ENCODE measurements at regions not wholly inside any gene's neighbourhood (a gene's known extent, or its start where the extent isn't known, plus 50 kb on each side); places are given as distances from the start of the nearest gene placed in this dataset.
"Not testable (repeated sequence)": the region's sequence is repeated elsewhere in the genome, so short reads cannot be mapped to it uniquely, and the experiment has no call there.

- no peak for DNase-seq (ENCODE audit: low spot score)
Observed at GRCh38 chr18:8499810-8500675, 109.2 kb upstream of the RAB12 start.

GRCh38 chr18:8501044-8501443 lies 108.2 kb upstream of the RAB12 start:
- no peak for DNase-seq (ENCODE audit: low spot score)

- no peak for DNase-seq (ENCODE audit: low spot score)
Observed at GRCh38 chr18:8503248-8503647, 106.0 kb upstream of the RAB12 start.

- DNase-seq (ENCODE audit: low spot score), result no peak
Observed at GRCh38 chr18:8504424-8504823, 104.8 kb upstream of the RAB12 start.

GRCh38 chr18:8504880-8505435 lies 104.3 kb upstream of the RAB12 start:
- no peak for DNase-seq (ENCODE audit: low spot score)

GRCh38 chr18:8506251-8507049 lies 102.8 kb upstream of the RAB12 start:
- no peak for DNase-seq (ENCODE audit: low spot score)

GRCh38 chr18:8507361-8507760 lies 101.9 kb upstream of the RAB12 start:
- peak; percentile 37 for DNase-seq (ENCODE audit: low spot score)

- no peak for DNase-seq (ENCODE audit: low spot score)
Observed at GRCh38 chr18:8507915-8508705, 101.1 kb upstream of the RAB12 start.

GRCh38 chr18:8513249-8513648 lies 96.0 kb upstream of the RAB12 start:
- DNase-seq (ENCODE audit: low spot score), result no peak

GRCh38 chr18:8514409-8514808 lies 94.8 kb upstream of the RAB12 start:
- DNase-seq (ENCODE audit: low spot score), result no peak

GRCh38 chr18:8515142-8515865 lies 93.9 kb upstream of the RAB12 start:
- no peak for DNase-seq (ENCODE audit: low spot score)

- DNase-seq (ENCODE audit: low spot score), result no peak
Observed at GRCh38 chr18:8516371-8517250, 92.6 kb upstream of the RAB12 start.

- no peak for DNase-seq (ENCODE audit: low spot score)
Observed at GRCh38 chr18:8517276-8517675, 92.0 kb upstream of the RAB12 start.

- no peak for DNase-seq (ENCODE audit: low spot score)
Observed at GRCh38 chr18:8519102-8519501, 90.1 kb upstream of the RAB12 start.

- DNase-seq (ENCODE audit: low spot score), result no peak
Observed at GRCh38 chr18:8520266-8520665, 89.0 kb upstream of the RAB12 start.

GRCh38 chr18:8522756-8523155 lies 86.5 kb upstream of the RAB12 start:
- DNase-seq (ENCODE audit: low spot score), result no peak

- peak; percentile 16 for DNase-seq (ENCODE audit: low spot score)
Observed at GRCh38 chr18:8525692-8526091, 83.5 kb upstream of the RAB12 start.

- DNase-seq (ENCODE audit: low spot score), result no peak
Observed at GRCh38 chr18:8526332-8526731, 82.9 kb upstream of the RAB12 start.

GRCh38 chr18:8529609-8530008 lies 79.6 kb upstream of the RAB12 start:
- no peak for DNase-seq (ENCODE audit: low spot score)

- not testable (repeated sequence) for DNase-seq (ENCODE audit: low spot score)
Observed at GRCh38 chr18:8531084-8531483, 78.2 kb upstream of the RAB12 start.
